Uterus (tissue), 3 donors: ENCODE measurements at regions not wholly inside any gene's neighbourhood (a gene's known extent, or its start where the extent isn't known, plus 50 kb on each side); places are given as distances from the start of the nearest gene placed in this dataset.

Source experiments
- DNase-seq, 2 donors: peaks; one replicate each; pipeline ENCODE4 v3.0.0-alpha.2; 2019 to 2020
- H3K27ac ChIP-seq, 2 donors: fragments of 200-600 bp; sonication (generic); 1 replicate in 1 of 2; 2 replicates in 1 of 2; pipeline ENCODE4 v1.5.1; 2016 to 2018
- H3K27me3 ChIP-seq, 2 donors: fragments of 200-600 bp; sonication (generic); one replicate each; pipeline ENCODE4 v1.5.1; 2018 to 2019; ENCODE audit warnings: control low read depth in 1 of 2
- H3K36me3 ChIP-seq, 2 donors: fragments of 200-600 bp; sonication (generic); one replicate each; pipeline ENCODE4 v1.5.1; 2019; ENCODE audit warnings: control low read depth in 1 of 2
- H3K4me1 ChIP-seq, 2 donors: fragments of 200-600 bp; sonication (generic); one replicate each; pipeline ENCODE4 v1.5.1; 2018 to 2019; ENCODE audit warnings: control low read depth in 1 of 2
- H3K4me3 ChIP-seq, 2 donors: fragments of 200-600 bp; sonication (generic); 1 replicate in 1 of 2; 2 replicates in 1 of 2; pipeline ENCODE4 v1.5.1; 2018 to 2019; ENCODE audit warnings: mild to moderate bottlenecking in 1 of 2
- H3K9me3 ChIP-seq, 2 donors: fragments of 200-600 bp; sonication (generic); one replicate each; pipeline ENCODE4 v1.5.1; 2019; ENCODE audit warnings: control low read depth in 1 of 2
- POLR2A ChIP-seq, 2 donors: fragments of 450-650 bp; IDR thresholded peaks; one replicate each; pipeline ENCODE4 v1.6.1; 2016; ENCODE audit warnings: antibody characterized with exemption in 2 of 2, mild to moderate bottlenecking in 1 of 2, moderate library complexity in 1 of 2
- intact Hi-C: fragments of 100-400 bp; cut with DNase I; formaldehyde crosslinking; loops from one replicate; pipeline ENCODE4 v1.15.1; 2023; ENCODE audit warnings: low total_unique reads
- TF ChIP-seq, protein P1 (sequence below), 4 experiments: fragments of 200-600 bp in 2 of 4; fragments of 450-650 bp in 2 of 4; sonication (generic) in 2 of 4; IDR thresholded peaks; one replicate each; pipeline ENCODE4 v1.5.1; 2016 to 2019; ENCODE audit warnings: antibody characterized with exemption in 4 of 4, mild to moderate bottlenecking in 2 of 4, moderate library complexity in 1 of 4
- donor health status: DM: yes; HTN: yes; CAD: no.

- TF ChIP-seq POLR2A (IDR thresholded peaks at IDR 0.05), result no peak
- TF ChIP-seq, protein P1, sequence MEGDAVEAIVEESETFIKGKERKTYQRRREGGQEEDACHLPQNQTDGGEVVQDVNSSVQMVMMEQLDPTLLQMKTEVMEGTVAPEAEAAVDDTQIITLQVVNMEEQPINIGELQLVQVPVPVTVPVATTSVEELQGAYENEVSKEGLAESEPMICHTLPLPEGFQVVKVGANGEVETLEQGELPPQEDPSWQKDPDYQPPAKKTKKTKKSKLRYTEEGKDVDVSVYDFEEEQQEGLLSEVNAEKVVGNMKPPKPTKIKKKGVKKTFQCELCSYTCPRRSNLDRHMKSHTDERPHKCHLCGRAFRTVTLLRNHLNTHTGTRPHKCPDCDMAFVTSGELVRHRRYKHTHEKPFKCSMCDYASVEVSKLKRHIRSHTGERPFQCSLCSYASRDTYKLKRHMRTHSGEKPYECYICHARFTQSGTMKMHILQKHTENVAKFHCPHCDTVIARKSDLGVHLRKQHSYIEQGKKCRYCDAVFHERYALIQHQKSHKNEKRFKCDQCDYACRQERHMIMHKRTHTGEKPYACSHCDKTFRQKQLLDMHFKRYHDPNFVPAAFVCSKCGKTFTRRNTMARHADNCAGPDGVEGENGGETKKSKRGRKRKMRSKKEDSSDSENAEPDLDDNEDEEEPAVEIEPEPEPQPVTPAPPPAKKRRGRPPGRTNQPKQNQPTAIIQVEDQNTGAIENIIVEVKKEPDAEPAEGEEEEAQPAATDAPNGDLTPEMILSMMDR (IDR thresholded peaks at IDR 0.05), result no peak
- DNase-seq, result peak in 1 of 2 donors; percentile 48
- no peaks in the 10 kb centered on the region for H3K36me3 ChIP-seq
Observed at GRCh38 chr2:176500901-176501300, 231.7 kb downstream of the MTX2 start.

GRCh38 chr2:176501617-176502016 is 232.4 kb downstream of the MTX2 start:
- Histone ChIP-seq H3K27me3 (no peaks in the 10 kb centered on the region), H3K4me3 (no peak overlapping the region), H3K4me1 (peaks cover 5% of the 10 kb centered on the region in 2 donors), H3K36me3 (no peaks in the 10 kb centered on the region), H3K27ac (peak overlapping the region; percentile 48 to 52), H3K9me3 (no peaks in the 10 kb centered on the region)
- intact Hi-C loops, result no loop called here
- no peak for TF ChIP-seq POLR2A (IDR thresholded peaks at IDR 0.05)
- TF ChIP-seq, protein P1 (IDR thresholded peaks at IDR 0.05), result no peak
- no peak for DNase-seq

More at GRCh38 chr2:176500901-176501300, 231.7 kb downstream of the MTX2 start:
- Histone ChIP-seq H3K9me3 (no peaks in the 10 kb centered on the region), H3K4me1 (peaks cover 5% of the 10 kb centered on the region in 2 donors), H3K27ac (peak overlapping the region; percentile 48 to 57), H3K27me3 (no peaks in the 10 kb centered on the region), H3K4me3 (no peak overlapping the region)
- intact Hi-C loops, result no loop called here

DNA sequence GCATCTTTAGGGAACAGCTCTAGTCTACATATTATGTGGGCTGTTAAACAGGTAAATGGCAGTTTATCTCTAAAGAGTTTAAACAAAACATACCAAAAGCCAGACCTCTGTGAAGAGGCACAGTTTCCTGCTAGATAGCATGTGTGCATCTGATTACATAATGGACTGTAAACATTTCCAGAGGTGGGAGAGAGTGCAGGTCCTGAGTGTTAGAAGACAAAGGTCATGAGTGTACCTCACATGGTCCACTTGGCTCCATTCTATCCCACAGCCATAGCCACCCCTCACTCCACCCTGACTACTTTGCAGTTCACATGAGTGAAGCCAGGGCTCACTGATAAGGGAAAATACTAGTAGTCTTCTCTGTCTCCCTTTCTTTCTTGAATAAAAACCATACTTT is 233.4 kb downstream of the MTX2 start:
- Histone ChIP-seq H3K9me3 (no peaks in the 10 kb centered on the region), H3K27ac (no peak overlapping the region), H3K4me3 (no peak overlapping the region), H3K4me1 (peaks cover 5% of the 10 kb centered on the region in 2 donors), H3K36me3 (no peaks in the 10 kb centered on the region), H3K27me3 (no peaks in the 10 kb centered on the region)
- intact Hi-C loops, result no loop called here
- no peak for TF ChIP-seq POLR2A (IDR thresholded peaks at IDR 0.05)
- TF ChIP-seq, protein P1 (IDR thresholded peaks at IDR 0.05), result no peak
- DNase-seq, result no peak

GRCh38 chr2:176503776-176504175 is 234.5 kb downstream of the MTX2 start:
- intact Hi-C loops, result no loop called here
- Histone ChIP-seq H3K27me3 (no peaks in the 10 kb centered on the region), H3K27ac (peak overlapping the region; percentile 36 to 57), H3K4me3 (no peak overlapping the region), H3K9me3 (no peaks in the 10 kb centered on the region), H3K36me3 (no peaks in the 10 kb centered on the region), H3K4me1 (peaks cover 5% of the 10 kb centered on the region in 2 donors)
- TF ChIP-seq, protein P1 (IDR thresholded peaks at IDR 0.05), result no peak
- TF ChIP-seq POLR2A (IDR thresholded peaks at IDR 0.05), result no peak
- DNase-seq, result no peak

- Histone ChIP-seq H3K27ac (peak overlapping the region in 1 of 2 donors; percentile 57), H3K27me3 (no peaks in the 10 kb centered on the region), H3K4me1 (peaks cover 5% of the 10 kb centered on the region in 2 donors), H3K36me3 (no peaks in the 10 kb centered on the region), H3K4me3 (no peak overlapping the region), H3K9me3 (no peaks in the 10 kb centered on the region)
- DNase-seq, result peak; percentile 55 to 62
- no peak for TF ChIP-seq POLR2A (IDR thresholded peaks at IDR 0.05)
- TF ChIP-seq, protein P1 (IDR thresholded peaks at IDR 0.05), result no peak
- intact Hi-C loops, result no loop called here
Observed at GRCh38 chr2:176504440-176504839, 235.2 kb downstream of the MTX2 start.
